ENCODE measurements at regions not wholly inside any gene's neighbourhood (a gene's known extent, or its start where the extent isn't known, plus 50 kb on each side); places are given as distances from the start of the nearest gene placed in this dataset.
A peak's percentile ranks its signal among the peaks of the same experiment; 100 is the strongest.

- TF ChIP-seq FOXM1 (IDR thresholded peaks at IDR 0.05; ENCODE audit: borderline replicate concordance, low read depth): no peak
- no peak for TF ChIP-seq TAF1 (IDR thresholded peaks at IDR 0.05; ENCODE audit: low read depth)
- no peak for TF ChIP-seq TCF12 (IDR thresholded peaks at IDR 0.05; ENCODE audit: low read depth)
- no peak for TF ChIP-seq YY1 (IDR thresholded peaks at IDR 0.05; ENCODE audit: low read depth)
- no peak for TF ChIP-seq ZBTB7A (IDR thresholded peaks at IDR 0.05; ENCODE audit: low read depth)
- no peak for TF ChIP-seq EP300 (IDR thresholded peaks at IDR 0.05; ENCODE audit: borderline replicate concordance)
- no peak for TF ChIP-seq MAX (IDR thresholded peaks at IDR 0.05)
- no peak for TF ChIP-seq CREB1 (IDR thresholded peaks at IDR 0.05; ENCODE audit: low read depth)
- no peak for TF ChIP-seq CEBPB (IDR thresholded peaks at IDR 0.05)
- no peak for TF ChIP-seq NFIC (IDR thresholded peaks at IDR 0.05)
These were observed 220.8 kb downstream of the DIRAS2 start for GRCh38 chr9:90421786-90422185.

DNA sequence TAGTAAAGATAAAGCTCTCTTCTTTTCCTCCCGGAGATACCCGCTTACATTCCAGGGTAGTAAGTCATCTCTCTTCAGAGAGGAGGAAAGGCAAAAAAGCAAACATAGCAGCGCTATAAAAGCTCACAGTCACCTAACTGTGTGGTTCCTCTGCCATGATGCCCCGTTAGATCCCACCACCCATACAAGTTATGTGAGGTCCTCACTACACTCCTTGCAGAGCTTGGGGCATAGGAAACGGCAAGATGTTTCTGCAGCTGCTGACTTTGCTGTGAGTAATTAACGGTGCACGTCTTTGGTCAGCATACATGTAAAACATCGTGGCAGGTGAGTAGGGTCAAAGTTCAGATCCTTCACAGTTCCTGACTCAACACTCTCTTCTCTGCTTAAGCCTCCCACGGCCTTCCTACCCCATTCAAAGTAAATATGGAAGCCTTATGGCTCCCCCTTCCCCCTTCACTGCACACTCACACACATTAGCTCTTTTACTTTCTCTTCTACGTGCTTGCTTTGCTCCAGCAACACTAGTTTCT lies 218.9 kb downstream of the DIRAS2 start:
- TF ChIP-seq, protein P1, sequence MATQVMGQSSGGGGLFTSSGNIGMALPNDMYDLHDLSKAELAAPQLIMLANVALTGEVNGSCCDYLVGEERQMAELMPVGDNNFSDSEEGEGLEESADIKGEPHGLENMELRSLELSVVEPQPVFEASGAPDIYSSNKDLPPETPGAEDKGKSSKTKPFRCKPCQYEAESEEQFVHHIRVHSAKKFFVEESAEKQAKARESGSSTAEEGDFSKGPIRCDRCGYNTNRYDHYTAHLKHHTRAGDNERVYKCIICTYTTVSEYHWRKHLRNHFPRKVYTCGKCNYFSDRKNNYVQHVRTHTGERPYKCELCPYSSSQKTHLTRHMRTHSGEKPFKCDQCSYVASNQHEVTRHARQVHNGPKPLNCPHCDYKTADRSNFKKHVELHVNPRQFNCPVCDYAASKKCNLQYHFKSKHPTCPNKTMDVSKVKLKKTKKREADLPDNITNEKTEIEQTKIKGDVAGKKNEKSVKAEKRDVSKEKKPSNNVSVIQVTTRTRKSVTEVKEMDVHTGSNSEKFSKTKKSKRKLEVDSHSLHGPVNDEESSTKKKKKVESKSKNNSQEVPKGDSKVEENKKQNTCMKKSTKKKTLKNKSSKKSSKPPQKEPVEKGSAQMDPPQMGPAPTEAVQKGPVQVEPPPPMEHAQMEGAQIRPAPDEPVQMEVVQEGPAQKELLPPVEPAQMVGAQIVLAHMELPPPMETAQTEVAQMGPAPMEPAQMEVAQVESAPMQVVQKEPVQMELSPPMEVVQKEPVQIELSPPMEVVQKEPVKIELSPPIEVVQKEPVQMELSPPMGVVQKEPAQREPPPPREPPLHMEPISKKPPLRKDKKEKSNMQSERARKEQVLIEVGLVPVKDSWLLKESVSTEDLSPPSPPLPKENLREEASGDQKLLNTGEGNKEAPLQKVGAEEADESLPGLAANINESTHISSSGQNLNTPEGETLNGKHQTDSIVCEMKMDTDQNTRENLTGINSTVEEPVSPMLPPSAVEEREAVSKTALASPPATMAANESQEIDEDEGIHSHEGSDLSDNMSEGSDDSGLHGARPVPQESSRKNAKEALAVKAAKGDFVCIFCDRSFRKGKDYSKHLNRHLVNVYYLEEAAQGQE (IDR thresholded peaks at IDR 0.05; ENCODE audit: low read depth): no peak
- TF ChIP-seq TAF1 (IDR thresholded peaks at IDR 0.05; ENCODE audit: low read depth) (no peak), CEBPB (IDR thresholded peaks at IDR 0.05) (no peak), EGR1 (IDR thresholded peaks at IDR 0.05) (no peak), TEAD4 (IDR thresholded peaks at IDR 0.05) (no peak), EP300 (IDR thresholded peaks at IDR 0.05; ENCODE audit: borderline replicate concordance) (no peak), RAD21 (IDR thresholded peaks at IDR 0.05; ENCODE audit: low read depth) (no peak), TCF12 (IDR thresholded peaks at IDR 0.05; ENCODE audit: low read depth) (no peak), ZBTB7A (IDR thresholded peaks at IDR 0.05; ENCODE audit: low read depth) (no peak), USF1 (IDR thresholded peaks at IDR 0.05) (no peak), YY1 (IDR thresholded peaks at IDR 0.05; ENCODE audit: low read depth) (no peak), NFIC (IDR thresholded peaks at IDR 0.05) (no peak), MAX (IDR thresholded peaks at IDR 0.05) (no peak), FOXM1 (IDR thresholded peaks at IDR 0.05; ENCODE audit: borderline replicate concordance, low read depth) (no peak)

DNA sequence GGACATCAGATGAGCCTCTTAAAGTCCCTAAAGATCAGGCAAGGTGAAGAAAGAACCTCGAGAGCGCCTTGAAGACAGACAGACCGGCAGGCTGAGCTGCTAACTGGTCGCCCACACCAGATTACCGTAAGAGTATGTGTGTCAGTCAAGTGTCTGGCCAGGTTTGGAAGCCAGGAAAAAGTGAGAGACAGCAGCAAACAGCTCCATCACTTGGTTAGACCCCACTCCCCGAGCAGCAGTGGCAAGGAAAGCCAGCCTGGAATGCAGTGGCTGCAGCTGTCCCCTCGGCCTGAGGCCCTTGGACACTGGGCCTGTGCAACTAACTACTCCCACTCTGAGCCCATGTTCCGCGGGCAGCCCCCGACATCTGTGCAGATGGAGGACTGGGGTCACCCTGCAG lies 214.1 kb downstream of the DIRAS2 start:
- TF ChIP-seq YY1 (IDR thresholded peaks at IDR 0.05; ENCODE audit: low read depth) (no peak), USF1 (IDR thresholded peaks at IDR 0.05) (no peak), MAX (IDR thresholded peaks at IDR 0.05) (no peak), ZBTB7A (IDR thresholded peaks at IDR 0.05; ENCODE audit: low read depth) (no peak), TCF12 (IDR thresholded peaks at IDR 0.05; ENCODE audit: low read depth) (no peak)

DNA sequence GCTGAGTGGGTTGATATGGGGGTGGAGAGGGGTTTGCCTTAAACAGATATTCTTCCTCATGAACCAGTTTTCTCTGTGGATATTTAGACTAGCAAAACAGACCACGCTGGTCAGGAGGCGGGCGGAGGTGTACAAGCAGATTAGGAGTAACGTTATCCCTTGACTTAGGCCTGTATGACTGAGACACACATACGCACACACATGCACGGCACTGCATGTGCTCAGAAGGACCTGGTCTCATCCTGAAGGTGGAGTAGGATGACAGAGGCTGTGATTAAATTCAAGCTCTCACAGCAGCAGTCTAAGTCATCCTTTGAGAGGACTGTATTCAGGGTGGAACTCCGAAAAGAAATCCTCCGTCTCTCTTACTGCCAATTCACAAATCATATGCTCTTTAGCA lies 209.7 kb downstream of the DIRAS2 start:
- TF ChIP-seq TEAD4 (IDR thresholded peaks at IDR 0.05): no peak
- TF ChIP-seq, protein P1 (IDR thresholded peaks at IDR 0.05; ENCODE audit: low read depth): no peak
- TF ChIP-seq MAX (IDR thresholded peaks at IDR 0.05): no peak
- no peak for TF ChIP-seq EP300 (IDR thresholded peaks at IDR 0.05; ENCODE audit: borderline replicate concordance)
- TF ChIP-seq FOXM1 (IDR thresholded peaks at IDR 0.05; ENCODE audit: borderline replicate concordance, low read depth): no peak
- no peak for TF ChIP-seq USF1 (IDR thresholded peaks at IDR 0.05)
- TF ChIP-seq CREB1 (IDR thresholded peaks at IDR 0.05; ENCODE audit: low read depth): no peak
- TF ChIP-seq EGR1 (IDR thresholded peaks at IDR 0.05): no peak
- TF ChIP-seq RAD21 (IDR thresholded peaks at IDR 0.05; ENCODE audit: low read depth): no peak
- TF ChIP-seq ZBTB7A (IDR thresholded peaks at IDR 0.05; ENCODE audit: low read depth): no peak
- TF ChIP-seq YY1 (IDR thresholded peaks at IDR 0.05; ENCODE audit: low read depth): no peak
- no peak for TF ChIP-seq NFIC (IDR thresholded peaks at IDR 0.05)
- no peak for TF ChIP-seq TAF1 (IDR thresholded peaks at IDR 0.05; ENCODE audit: low read depth)
- no peak for TF ChIP-seq CEBPB (IDR thresholded peaks at IDR 0.05)
- no peak for TF ChIP-seq TCF12 (IDR thresholded peaks at IDR 0.05; ENCODE audit: low read depth)

DNA sequence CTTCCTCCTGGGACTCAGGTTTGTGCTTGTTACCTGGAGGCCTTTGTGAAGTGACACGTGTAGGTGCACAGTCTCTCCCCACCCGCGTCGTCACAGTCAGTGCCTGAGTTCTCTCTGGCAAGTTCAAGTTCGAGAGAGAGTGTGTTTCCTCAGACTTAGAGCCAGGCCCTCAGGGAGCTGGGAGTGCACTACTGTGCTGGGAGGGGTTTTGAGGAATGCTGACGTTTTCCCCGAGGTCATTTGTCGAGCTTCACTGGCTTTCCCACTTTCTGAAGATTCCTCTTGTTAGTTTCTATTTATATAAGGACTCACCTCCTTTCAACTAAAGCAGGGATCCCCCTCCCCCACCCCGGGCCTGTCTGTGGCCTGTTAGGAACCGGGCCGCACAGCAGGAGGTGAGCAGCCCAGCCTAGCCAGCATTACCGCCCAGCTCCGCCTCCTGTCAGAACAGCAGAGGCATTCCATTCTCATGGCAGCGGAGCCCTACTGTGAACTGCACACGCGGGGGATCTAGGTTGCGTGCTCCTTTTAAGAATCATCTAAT lies 209.2 kb downstream of the DIRAS2 start:
- TF ChIP-seq EGR1 (IDR thresholded peaks at IDR 0.05) (no peak), CREB1 (IDR thresholded peaks at IDR 0.05; ENCODE audit: low read depth) (peak; percentile 61; the same call in 1 of the 2 replicates), TEAD4 (IDR thresholded peaks at IDR 0.05) (peak; percentile 93), YY1 (IDR thresholded peaks at IDR 0.05; ENCODE audit: low read depth) (no peak; the same call in 1 of the 2 replicates), EP300 (IDR thresholded peaks at IDR 0.05; ENCODE audit: borderline replicate concordance) (peak; percentile 99), TAF1 (IDR thresholded peaks at IDR 0.05; ENCODE audit: low read depth) (peak; percentile 53; the same call in 1 of the 2 replicates), USF1 (IDR thresholded peaks at IDR 0.05) (peak; percentile 45), ZBTB7A (IDR thresholded peaks at IDR 0.05; ENCODE audit: low read depth) (no peak), FOXM1 (IDR thresholded peaks at IDR 0.05; ENCODE audit: borderline replicate concordance, low read depth) (peak; percentile 96), CEBPB (IDR thresholded peaks at IDR 0.05) (peak; percentile 69), MAX (IDR thresholded peaks at IDR 0.05) (peak; percentile 81), NFIC (IDR thresholded peaks at IDR 0.05) (peak; percentile 94), TCF12 (IDR thresholded peaks at IDR 0.05; ENCODE audit: low read depth) (peak; percentile 98), RAD21 (IDR thresholded peaks at IDR 0.05; ENCODE audit: low read depth) (no peak; the same call in 1 of the 2 replicates)
- TF ChIP-seq, protein P1 (IDR thresholded peaks at IDR 0.05; ENCODE audit: low read depth): no peak
